ENCODE measurements at regions not wholly inside any gene's neighbourhood (a gene's known extent, or its start where the extent isn't known, plus 50 kb on each side); places are given as distances from the start of the nearest gene placed in this dataset.

- TF ChIP-seq EZH2 (IDR thresholded peaks at IDR 0.05; ENCODE audit: insufficient read depth, poor library complexity, severe bottlenecking): no peak
- no peak for TF ChIP-seq EZH2phosphoT487 (IDR thresholded peaks at IDR 0.05; ENCODE audit: insufficient read depth, low read depth)
Measured at GRCh38 chr4:67320645-67321044, 224.7 kb downstream of the CENPC start.

Measured in GM23248 (cell line).